GM12874 (cell line): ENCODE measurements at regions not wholly inside any gene's neighbourhood (a gene's known extent, or its start where the extent isn't known, plus 50 kb on each side); places are given as distances from the start of the nearest gene placed in this dataset.

ENCODE experiments used
- TF ChIP-seq, protein P1 (sequence below): IDR thresholded peaks from 2 replicates; pipeline ENCODE4 v1.5.1; 2011; ENCODE audit warnings: low read depth, mild to moderate bottlenecking, control low read depth, low read length, moderate library complexity; ENCODE audit not compliant: insufficient read depth

DNA sequence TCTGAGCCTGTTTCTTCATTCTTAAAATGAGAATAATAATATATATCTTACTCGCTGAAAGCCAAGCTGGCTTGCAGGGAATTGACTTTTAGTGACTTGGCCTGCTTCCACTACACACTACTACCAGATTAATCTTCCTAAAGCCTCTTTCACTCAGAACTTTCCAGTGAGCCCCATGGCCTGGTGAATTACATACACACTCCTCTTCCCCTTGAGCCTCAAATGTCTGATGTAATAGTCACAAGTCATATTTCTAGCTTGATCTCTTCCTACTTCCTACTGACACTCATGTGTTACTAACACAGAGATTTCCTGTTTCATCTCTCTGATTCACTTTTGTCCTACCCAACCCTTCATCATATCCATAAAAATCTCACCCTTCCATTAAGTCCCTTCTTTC is 82.7 kb upstream of the SOX2 start:
- TF ChIP-seq, protein P1, sequence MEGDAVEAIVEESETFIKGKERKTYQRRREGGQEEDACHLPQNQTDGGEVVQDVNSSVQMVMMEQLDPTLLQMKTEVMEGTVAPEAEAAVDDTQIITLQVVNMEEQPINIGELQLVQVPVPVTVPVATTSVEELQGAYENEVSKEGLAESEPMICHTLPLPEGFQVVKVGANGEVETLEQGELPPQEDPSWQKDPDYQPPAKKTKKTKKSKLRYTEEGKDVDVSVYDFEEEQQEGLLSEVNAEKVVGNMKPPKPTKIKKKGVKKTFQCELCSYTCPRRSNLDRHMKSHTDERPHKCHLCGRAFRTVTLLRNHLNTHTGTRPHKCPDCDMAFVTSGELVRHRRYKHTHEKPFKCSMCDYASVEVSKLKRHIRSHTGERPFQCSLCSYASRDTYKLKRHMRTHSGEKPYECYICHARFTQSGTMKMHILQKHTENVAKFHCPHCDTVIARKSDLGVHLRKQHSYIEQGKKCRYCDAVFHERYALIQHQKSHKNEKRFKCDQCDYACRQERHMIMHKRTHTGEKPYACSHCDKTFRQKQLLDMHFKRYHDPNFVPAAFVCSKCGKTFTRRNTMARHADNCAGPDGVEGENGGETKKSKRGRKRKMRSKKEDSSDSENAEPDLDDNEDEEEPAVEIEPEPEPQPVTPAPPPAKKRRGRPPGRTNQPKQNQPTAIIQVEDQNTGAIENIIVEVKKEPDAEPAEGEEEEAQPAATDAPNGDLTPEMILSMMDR: no peak

- TF ChIP-seq, protein P1: no peak
Observed at GRCh38 chr3:181628384-181628783, 83.3 kb upstream of the SOX2 start.

GRCh38 chr3:181626036-181626435 is 85.7 kb upstream of the SOX2 start:
- TF ChIP-seq, protein P1: no peak

- TF ChIP-seq, protein P1: no peak
Observed at GRCh38 chr3:181623924-181624694, 87.6 kb upstream of the SOX2 start.

- TF ChIP-seq, protein P1: no peak
Observed at GRCh38 chr3:181622365-181622764, 89.4 kb upstream of the SOX2 start.

- TF ChIP-seq, protein P1: no peak
Observed at GRCh38 chr3:181619897-181620296, 91.8 kb upstream of the SOX2 start.

DNA sequence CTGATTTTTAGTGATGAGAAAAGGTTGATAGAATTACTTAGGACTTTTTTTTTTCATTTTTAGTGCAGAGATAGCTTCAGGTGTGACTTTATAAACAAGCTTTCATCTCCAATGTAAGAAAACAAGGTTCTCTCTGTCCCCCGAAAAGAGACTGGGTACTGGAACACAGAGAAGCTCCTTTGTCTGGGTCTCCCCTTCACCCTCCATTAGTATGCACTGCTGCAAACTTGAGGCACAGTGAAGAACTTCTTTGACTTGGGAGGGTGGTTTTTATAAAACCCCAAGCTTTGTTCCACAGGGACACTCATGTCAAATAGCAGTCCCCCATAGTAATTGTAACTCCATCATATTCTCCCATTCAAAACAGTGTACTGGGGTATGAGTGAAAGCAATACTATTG is 93.5 kb upstream of the SOX2 start:
- TF ChIP-seq, protein P1: no peak
